ENCODE measurements at regions not wholly inside any gene's neighbourhood (a gene's known extent, or its start where the extent isn't known, plus 50 kb on each side); places are given as distances from the start of the nearest gene placed in this dataset.

- TF ChIP-seq CTCF (IDR thresholded peaks at IDR 0.05), result no peak
- TF ChIP-seq POLR2A (IDR thresholded peaks at IDR 0.05), result no peak
Measured at GRCh38 chr9:105877721-105878120, 183.4 kb downstream of the TMEM38B start.

Measured in heart left ventricle (tissue), 13 donors.